ENCODE measurements at regions not wholly inside any gene's neighbourhood (a gene's known extent, or its start where the extent isn't known, plus 50 kb on each side); places are given as distances from the start of the nearest gene placed in this dataset.
A peak's percentile ranks its signal among the peaks of the same experiment; 100 is the strongest.

- Histone ChIP-seq H3K4me3 (ENCODE audit: low read length in 3 of 3) (no peak overlapping the region), H3K4me1 (ENCODE audit: control insufficient read depth in 2 of 3, insufficient read depth in 2 of 3, low read depth in 1 of 3, low read length in 3 of 3) (no peaks in the 10 kb centered on the region), H3K27me3 (ENCODE audit: control insufficient read depth, insufficient read depth, low read length) (no peaks in the 10 kb centered on the region), H3K36me3 (ENCODE audit: control insufficient read depth in 2 of 3, insufficient read depth in 3 of 3, low read length in 3 of 3) (no peaks in the 10 kb centered on the region), H3K27ac (ENCODE audit: low read depth in 2 of 2, low read length in 2 of 2) (no peak overlapping the region), H3K9me3 (ENCODE audit: control insufficient read depth in 2 of 3, insufficient read depth in 1 of 3, low read length in 3 of 3) (no peaks in the 10 kb centered on the region), H3K9ac (ENCODE audit: low read length in 3 of 3) (no peak overlapping the region)
- FAIRE-seq (no peak), DNase-seq (no peak)
- intact Hi-C loops (cut with DNase I) = no loop called here
- no peak for TF ChIP-seq CTCF (IDR thresholded peaks at IDR 0.05; ENCODE audit: borderline replicate concordance, extremely low read depth, insufficient read depth)
These were observed 496.4 kb upstream of the ALCAM start for GRCh38 chr3:104870276-104870675.

GRCh38 chr3:104873331-104873730 is 493.4 kb upstream of the ALCAM start:
- Histone ChIP-seq H3K27ac (ENCODE audit: low read depth in 2 of 2, low read length in 2 of 2) (no peak overlapping the region), H3K4me3 (ENCODE audit: low read length in 3 of 3) (no peak overlapping the region), H3K9ac (ENCODE audit: low read length in 3 of 3) (no peak overlapping the region), H3K36me3 (ENCODE audit: control insufficient read depth in 2 of 3, insufficient read depth in 3 of 3, low read length in 3 of 3) (no peaks in the 10 kb centered on the region), H3K27me3 (ENCODE audit: control insufficient read depth, insufficient read depth, low read length) (no peaks in the 10 kb centered on the region), H3K4me1 (ENCODE audit: control insufficient read depth in 2 of 3, insufficient read depth in 2 of 3, low read depth in 1 of 3, low read length in 3 of 3) (no peaks in the 10 kb centered on the region), H3K9me3 (ENCODE audit: control insufficient read depth in 2 of 3, insufficient read depth in 1 of 3, low read length in 3 of 3) (no peaks in the 10 kb centered on the region)
- no peak for DNase-seq
- FAIRE-seq = no peak
- intact Hi-C loops (cut with DNase I) = no loop called here
- TF ChIP-seq CTCF (IDR thresholded peaks at IDR 0.05; ENCODE audit: borderline replicate concordance, extremely low read depth, insufficient read depth) = no peak

DNA sequence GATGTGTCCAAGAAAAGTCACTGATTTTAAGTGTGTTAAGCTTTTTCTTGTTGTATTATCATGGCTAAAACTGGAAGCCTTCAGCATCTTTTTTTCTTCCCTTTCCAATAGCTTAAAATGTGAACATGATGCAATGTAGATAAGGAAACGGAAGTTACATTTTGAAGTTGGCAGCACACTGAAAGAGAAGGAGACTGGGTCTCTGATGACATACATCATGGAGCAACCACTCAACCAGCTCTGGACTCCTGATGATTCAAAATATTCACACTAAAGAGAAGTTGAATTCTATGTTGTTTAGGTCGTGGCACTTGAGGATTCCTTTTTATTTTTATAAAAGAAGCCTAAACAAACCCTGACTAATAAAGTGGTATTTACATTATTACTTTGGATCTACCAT is 488.3 kb upstream of the ALCAM start:
- TF ChIP-seq CTCF (IDR thresholded peaks at IDR 0.05; ENCODE audit: borderline replicate concordance, extremely low read depth, insufficient read depth) = no peak
- Histone ChIP-seq H3K36me3 (ENCODE audit: control insufficient read depth in 2 of 3, insufficient read depth in 3 of 3, low read length in 3 of 3) (no peaks in the 10 kb centered on the region), H3K27ac (ENCODE audit: low read depth in 2 of 2, low read length in 2 of 2) (no peak overlapping the region), H3K4me1 (ENCODE audit: control insufficient read depth in 2 of 3, insufficient read depth in 2 of 3, low read depth in 1 of 3, low read length in 3 of 3) (no peaks in the 10 kb centered on the region), H3K4me3 (ENCODE audit: low read length in 3 of 3) (no peak overlapping the region), H3K9ac (ENCODE audit: low read length in 3 of 3) (no peak overlapping the region), H3K9me3 (ENCODE audit: control insufficient read depth in 2 of 3, insufficient read depth in 1 of 3, low read length in 3 of 3) (no peaks in the 10 kb centered on the region), H3K27me3 (ENCODE audit: control insufficient read depth, insufficient read depth, low read length) (no peaks in the 10 kb centered on the region)
- no peak for DNase-seq
- no peak for FAIRE-seq
- intact Hi-C loops (cut with DNase I) = no loop called here

DNA sequence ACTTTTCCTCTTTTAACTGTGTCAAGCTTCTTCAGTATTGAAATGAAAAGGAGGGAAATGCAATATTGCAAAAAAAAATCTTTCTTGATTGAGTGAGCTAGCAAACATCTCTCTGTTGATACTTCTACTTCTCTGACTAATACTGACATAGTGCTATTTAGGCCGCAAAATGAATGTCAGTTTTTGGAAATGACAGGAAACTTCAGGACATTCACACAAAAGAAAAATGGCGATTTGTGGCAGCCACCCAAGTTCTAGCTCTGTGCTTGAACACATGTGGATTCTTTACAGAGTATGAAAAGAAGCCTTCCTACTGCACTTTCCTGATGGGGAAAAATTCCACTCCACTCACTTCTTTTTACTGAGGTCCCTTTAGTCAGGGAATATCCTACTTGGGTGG is 486.8 kb upstream of the ALCAM start:
- Histone ChIP-seq H3K27ac (ENCODE audit: low read depth in 2 of 2, low read length in 2 of 2) (no peak overlapping the region), H3K36me3 (ENCODE audit: control insufficient read depth in 2 of 3, insufficient read depth in 3 of 3, low read length in 3 of 3) (no peaks in the 10 kb centered on the region), H3K9me3 (ENCODE audit: control insufficient read depth in 2 of 3, insufficient read depth in 1 of 3, low read length in 3 of 3) (no peaks in the 10 kb centered on the region), H3K27me3 (ENCODE audit: control insufficient read depth, insufficient read depth, low read length) (no peaks in the 10 kb centered on the region), H3K9ac (ENCODE audit: low read length in 3 of 3) (no peak overlapping the region), H3K4me1 (ENCODE audit: control insufficient read depth in 2 of 3, insufficient read depth in 2 of 3, low read depth in 1 of 3, low read length in 3 of 3) (no peaks in the 10 kb centered on the region), H3K4me3 (ENCODE audit: low read length in 3 of 3) (no peak overlapping the region)
- FAIRE-seq (no peak), DNase-seq (peak in 1 of 5 donors; percentile 9)
- no peak for TF ChIP-seq CTCF (IDR thresholded peaks at IDR 0.05; ENCODE audit: borderline replicate concordance, extremely low read depth, insufficient read depth)
- intact Hi-C loops (cut with DNase I) = no loop called here
